Mammary epithelial cell (primary cell): ENCODE measurements at regions not wholly inside any gene's neighbourhood (a gene's known extent, or its start where the extent isn't known, plus 50 kb on each side); places are given as distances from the start of the nearest gene placed in this dataset.

Source experiments
- CTCF ChIP-seq, 2 donors: IDR thresholded peaks in 1 of 2; conservative IDR thresholded peaks in 1 of 2; 2 replicates each; pipeline ENCODE4 v1.5.1; 2011 to 2012; ENCODE audit warnings: inconsistent platforms in 2 of 2, low read length in 2 of 2, mild to moderate bottlenecking in 2 of 2, control low read depth in 1 of 2, low read depth in 1 of 2; ENCODE audit not compliant: insufficient read depth in 1 of 2; ENCODE audit errors: extremely low read depth in 1 of 2
- EZH2 ChIP-seq: IDR thresholded peaks from 2 replicates; pipeline ENCODE4 v1.6.1; 2012; ENCODE audit warnings: low read length, inconsistent platforms, borderline replicate concordance

GRCh38 chr18:77762014-77762413 lies 512.4 kb downstream of the GALR1 start:
- TF ChIP-seq EZH2 (no peak), CTCF (conservative IDR thresholded peaks at IDR 0.05 in 1 of 2, IDR thresholded peaks at IDR 0.05 in 1 of 2; ENCODE audit: extremely low read depth in 1 of 2, insufficient read depth in 1 of 2, low read depth in 1 of 2, low read length in 2 of 2) (no peak)
